ENCODE measurements at regions not wholly inside any gene's neighbourhood (a gene's known extent, or its start where the extent isn't known, plus 50 kb on each side); places are given as distances from the start of the nearest gene placed in this dataset.

- H3K27ac ChIP-seq = no peak overlapping the region
- CTCF ChIA-PET = interaction anchor here (0.9 kb wide), 1 partner anchor 27 kb away, joined by 4 read pairs; no protein-coding TSS in a partner anchor
- no peak for DNase-seq (ENCODE audit: low spot score)
- POLR2A ChIA-PET (ENCODE audit: low non-redundant PET) = no interaction called here
- TF ChIP-seq CTCF (conservative IDR thresholded peaks at IDR 0.05; ENCODE audit: low read depth) = no peak
Observed at GRCh38 chr11:116225784-116226585, 546.8 kb downstream of the BUD13 start.

- POLR2A ChIA-PET (ENCODE audit: low non-redundant PET) = no interaction called here
Observed at GRCh38 chr11:116225236-116225635, 547.6 kb downstream of the BUD13 start.

GRCh38 chr11:116224889-116225200, 547.9 kb downstream of the BUD13 start:
- ChIA-PET POLR2A (ENCODE audit: low non-redundant PET) (no interaction called here), CTCF (interaction anchor here (0.9 kb wide), 1 partner anchor 28 kb away, joined by 4 read pairs; no protein-coding TSS in a partner anchor)
- no peak for DNase-seq (ENCODE audit: low spot score)
- no peak for TF ChIP-seq CTCF (conservative IDR thresholded peaks at IDR 0.05; ENCODE audit: low read depth)
- H3K27ac ChIP-seq = no peak overlapping the region

More at GRCh38 chr11:116225236-116225635, 547.6 kb downstream of the BUD13 start:
- DNase-seq (ENCODE audit: low spot score) = no peak
- CTCF ChIA-PET = interaction anchor here (0.9 kb wide), 1 partner anchor 28 kb away, joined by 4 read pairs; no protein-coding TSS in a partner anchor
- TF ChIP-seq CTCF (conservative IDR thresholded peaks at IDR 0.05; ENCODE audit: low read depth) = no peak
- no peak overlapping the region for H3K27ac ChIP-seq

GRCh38 chr11:116224154-116224888, 548.5 kb downstream of the BUD13 start:
- no peak overlapping the region for H3K27ac ChIP-seq
- DNase-seq (ENCODE audit: low spot score) = peak; percentile 41
- POLR2A ChIA-PET (ENCODE audit: low non-redundant PET) = no interaction called here
- CTCF ChIA-PET = interaction anchor here (0.7 to 1.1 kb wide), 4 partner anchors 11 to 1507 kb away, joined by 3 to 4 read pairs (median 3); no protein-coding TSS in a partner anchor
- peak; percentile 63 for TF ChIP-seq CTCF (conservative IDR thresholded peaks at IDR 0.05; ENCODE audit: low read depth)

GRCh38 chr11:116221351-116221750, 551.4 kb downstream of the BUD13 start:
- no peak overlapping the region for H3K27ac ChIP-seq
- ChIA-PET CTCF (no interaction called here), POLR2A (ENCODE audit: low non-redundant PET) (no interaction called here)
- DNase-seq (ENCODE audit: low spot score) = no peak
- no peak for TF ChIP-seq CTCF (conservative IDR thresholded peaks at IDR 0.05; ENCODE audit: low read depth)

- TF ChIP-seq CTCF (conservative IDR thresholded peaks at IDR 0.05; ENCODE audit: low read depth) = no peak
- no peak overlapping the region for H3K27ac ChIP-seq
- no peak for DNase-seq (ENCODE audit: low spot score)
- ChIA-PET POLR2A (ENCODE audit: low non-redundant PET) (no interaction called here), CTCF (interaction anchor here (0.8 kb wide), 1 partner anchor 9 kb away, joined by 3 read pairs; no protein-coding TSS in a partner anchor)
Observed at GRCh38 chr11:116219171-116219635, 553.6 kb downstream of the BUD13 start.
